Prostate gland (tissue), 2 donors: ENCODE measurements at regions not wholly inside any gene's neighbourhood (a gene's known extent, or its start where the extent isn't known, plus 50 kb on each side); places are given as distances from the start of the nearest gene placed in this dataset.

Experiments
- DNase-seq: peaks from one replicate; pipeline ENCODE4 v3.0.0-alpha.2; 2019; ENCODE audit warnings: low spot score
- H3K27ac ChIP-seq, 2 donors: fragments of 200-600 bp; sonication (generic); 2 replicates each; pipeline ENCODE4 v1.5.1; 2017 to 2019
- H3K27me3 ChIP-seq: fragments of 200-600 bp; sonication (generic); replicated peaks from 2 replicates; pipeline ENCODE4 v1.5.1; 2019; ENCODE audit not compliant: insufficient read depth
- H3K36me3 ChIP-seq, 2 donors: fragments of 200-600 bp; sonication (generic); 1 replicate in 1 of 2; 2 replicates in 1 of 2; pipeline versions ENCODE4 v1.5.1 to v1.8.1; 2017 to 2019
- H3K4me1 ChIP-seq: fragments of 200-600 bp; sonication (generic); replicated peaks from 2 replicates; pipeline ENCODE4 v1.5.1; 2019
- H3K4me3 ChIP-seq, 2 donors: fragments of 200-600 bp; sonication (generic); 2 replicates each; pipeline ENCODE4 v1.5.1; 2017 to 2019
- H3K9me3 ChIP-seq: fragments of 200-600 bp; sonication (generic); 2 replicates; pipeline ENCODE4 v1.5.1; 2017
- CTCF ChIP-seq, 4 experiments: fragments of 200-600 bp in 2 of 4; fragments of 450-650 bp in 2 of 4; sonication (generic) in 2 of 4; IDR thresholded peaks; 1 replicate in 3 of 4; 2 replicates in 1 of 4; pipeline ENCODE4 v1.5.1; 2016 to 2019; ENCODE audit warnings: antibody characterized with exemption in 4 of 4, mild to moderate bottlenecking in 2 of 4, moderate library complexity in 2 of 4
- POLR2A ChIP-seq: fragments of 450-650 bp; IDR thresholded peaks from one replicate; pipeline ENCODE4 v1.6.1; 2016; ENCODE audit warnings: antibody characterized with exemption, mild to moderate bottlenecking
- POLR2AphosphoS5 ChIP-seq: sonication (generic); formaldehyde crosslinking; IDR thresholded peaks from one replicate; pipeline ENCODE4 v1.6.1; 2017; ENCODE audit warnings: antibody characterized with exemption
- WGBS: methylation state at CpG from one replicate; pipeline ENCODE4 v1.1.5; 2018; 5-methylcytosine and 5-hydroxymethylcytosine counted together
- intact Hi-C: fragments of 100-400 bp; cut with DNase I; formaldehyde crosslinking; loops from one replicate; pipeline ENCODE4 v1.14.2; 2022

DNA sequence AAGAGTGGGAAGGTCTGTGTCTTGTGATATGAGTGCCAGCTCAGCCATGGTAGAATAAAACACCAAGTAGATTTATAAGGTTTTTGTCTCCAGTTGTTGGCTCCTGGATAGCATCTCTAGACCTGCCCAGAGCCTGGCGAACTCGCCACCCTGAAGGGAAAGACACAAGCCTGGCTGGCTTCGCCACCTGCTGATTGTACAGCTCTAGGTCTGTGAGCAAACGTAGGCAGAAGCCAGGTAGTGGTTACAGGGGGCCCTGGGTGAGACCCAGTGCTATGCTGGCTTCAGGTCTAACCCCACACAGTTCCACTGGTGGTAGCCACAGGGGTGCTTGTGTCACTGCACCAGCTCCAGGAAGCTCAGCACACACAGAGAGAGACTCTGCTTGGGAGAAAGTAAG lies 100.5 kb downstream of the BLTP1 start:
- Histone ChIP-seq H3K36me3 (peaks cover 0 to 12% of the 10 kb centered on the region in 2 donors), H3K9me3 (no peaks in the 10 kb centered on the region), H3K4me1 (peaks cover 3% of the 10 kb centered on the region), H3K27me3 (no peaks in the 10 kb centered on the region), H3K27ac (no peak overlapping the region), H3K4me3 (no peak overlapping the region)
- no peak for DNase-seq
- intact Hi-C loops, result no loop called here
- 98% methylated on average over 4 of the region's 4 CpGs for WGBS
- no peak for TF ChIP-seq CTCF (IDR thresholded peaks at IDR 0.05)
- TF ChIP-seq POLR2A, result no peak
- no peak for TF ChIP-seq POLR2AphosphoS5

- H3K27ac ChIP-seq, result no peak overlapping the region
- H3K36me3 ChIP-seq, result peaks cover 0 to 9% of the 10 kb centered on the region in 2 donors
- WGBS, result 93% methylated on average over 1 of the region's 1 CpG
- no peaks in the 10 kb centered on the region for H3K9me3 ChIP-seq
- no peaks in the 10 kb centered on the region for H3K27me3 ChIP-seq
- H3K4me3 ChIP-seq, result no peak overlapping the region
- no peaks in the 10 kb centered on the region for H3K4me1 ChIP-seq
- intact Hi-C loops, result no loop called here
- TF ChIP-seq POLR2AphosphoS5 (no peak), CTCF (IDR thresholded peaks at IDR 0.05) (no peak), POLR2A (no peak)
- no peak for DNase-seq
These were observed 107.7 kb downstream of the BLTP1 start for GRCh38 chr4:122259849-122260248.

GRCh38 chr4:122276359-122276758 lies 102.5 kb upstream of the ADAD1 start:
- no peak for DNase-seq
- H3K27ac ChIP-seq, result no peak overlapping the region
- WGBS, result 100% methylated on average over 1 of the region's 1 CpG
- H3K4me3 ChIP-seq, result no peak overlapping the region
- no peaks in the 10 kb centered on the region for H3K9me3 ChIP-seq
- TF ChIP-seq CTCF (IDR thresholded peaks at IDR 0.05) (no peak), POLR2A (no peak), POLR2AphosphoS5 (no peak)
- H3K27me3 ChIP-seq, result no peaks in the 10 kb centered on the region
- H3K36me3 ChIP-seq, result no peaks in the 10 kb centered on the region
- H3K4me1 ChIP-seq, result no peaks in the 10 kb centered on the region
- intact Hi-C loops, result no loop called here

DNA sequence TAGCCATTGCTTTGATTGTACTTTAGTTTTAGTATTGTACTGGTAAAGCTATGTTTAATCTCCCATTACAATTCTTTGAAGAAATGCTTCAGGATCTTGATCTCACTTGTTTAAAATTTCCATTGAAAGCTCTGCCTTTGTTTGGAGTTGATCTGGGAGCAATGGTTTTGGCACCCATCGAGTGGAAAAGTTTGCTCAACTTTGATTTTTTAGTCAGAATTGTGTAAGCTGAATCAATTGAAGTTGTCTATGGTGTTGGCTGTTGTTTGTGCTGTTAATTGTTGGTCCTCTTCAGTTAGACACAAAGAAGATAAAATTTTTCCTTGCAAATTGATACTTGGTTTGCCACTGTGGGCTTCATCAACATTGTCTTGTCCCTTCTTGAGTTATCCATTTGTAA lies 99.8 kb upstream of the ADAD1 start:
- Histone ChIP-seq H3K4me3 (no peak overlapping the region), H3K4me1 (no peaks in the 10 kb centered on the region), H3K27me3 (no peaks in the 10 kb centered on the region), H3K9me3 (no peaks in the 10 kb centered on the region), H3K36me3 (no peaks in the 10 kb centered on the region), H3K27ac (no peak overlapping the region)
- TF ChIP-seq POLR2A, result no peak
- TF ChIP-seq POLR2AphosphoS5, result no peak
- TF ChIP-seq CTCF (IDR thresholded peaks at IDR 0.05), result no peak
- intact Hi-C loops, result no loop called here
- 97% methylated on average over 1 of the region's 1 CpG for WGBS
- DNase-seq, result no peak

- Histone ChIP-seq H3K9me3 (no peaks in the 10 kb centered on the region), H3K27me3 (no peaks in the 10 kb centered on the region), H3K4me1 (no peaks in the 10 kb centered on the region), H3K36me3 (no peaks in the 10 kb centered on the region), H3K27ac (no peak overlapping the region), H3K4me3 (no peak overlapping the region)
- no peak for TF ChIP-seq POLR2AphosphoS5
- no peak for TF ChIP-seq POLR2A
- TF ChIP-seq CTCF (IDR thresholded peaks at IDR 0.05), result no peak
- 98% methylated on average over 2 of the region's 2 CpGs for WGBS
- intact Hi-C loops, result no loop called here
- no peak for DNase-seq
These were observed 99.1 kb upstream of the ADAD1 start for GRCh38 chr4:122279670-122280069.
